OCI-LY1 (cell line): ENCODE measurements at regions not wholly inside any gene's neighbourhood (a gene's known extent, or its start where the extent isn't known, plus 50 kb on each side); places are given as distances from the start of the nearest gene placed in this dataset.

Experiments used
- H2AFZ ChIP-seq: fragments of 200-600 bp; sonication (generic), shearing (Covaris generic); 2 replicates; pipeline ENCODE4 v1.6.0; 2014; ENCODE audit warnings: antibody characterized with exemption, mild to moderate bottlenecking, low read length
- H3F3A ChIP-seq: fragments of 200-600 bp; sonication (generic), shearing (Covaris generic); 2 replicates; pipeline ENCODE4 v1.6.0; 2014; ENCODE audit warnings: mild to moderate bottlenecking, antibody characterized with exemption, low read length, moderate library complexity; ENCODE audit not compliant: insufficient read depth
- H3K27ac ChIP-seq: fragments of 200-600 bp; sonication (generic); 2 replicates; pipeline ENCODE4 v1.5.1; 2014; ENCODE audit warnings: low read length, mixed run types, mild to moderate bottlenecking, low read depth; ENCODE audit not compliant: poor library complexity, severe bottlenecking
- H3K27me3 ChIP-seq: fragments of 200-600 bp; sonication (generic); 2 replicates; pipeline ENCODE4 v1.6.0; 2014; ENCODE audit warnings: antibody characterized with exemption, mild to moderate bottlenecking, low read length, moderate library complexity; ENCODE audit not compliant: insufficient read depth
- H3K36me3 ChIP-seq: fragments of 200-600 bp; sonication (generic); 2 replicates; pipeline ENCODE4 v1.6.1; 2014; ENCODE audit warnings: mild to moderate bottlenecking, antibody characterized with exemption, low read length, moderate library complexity, mixed read lengths; ENCODE audit not compliant: insufficient read depth
- H3K4me1 ChIP-seq: fragments of 200-600 bp; sonication (generic); 2 replicates; pipeline ENCODE4 v1.5.1; 2014; ENCODE audit warnings: mild to moderate bottlenecking, low read length, moderate library complexity; ENCODE audit not compliant: insufficient read depth, severe bottlenecking
- H3K4me2 ChIP-seq: fragments of 200-600 bp; sonication (generic), shearing (Covaris generic); 2 replicates; pipeline ENCODE4 v1.6.1; 2014; ENCODE audit warnings: low read length
- H3K4me3 ChIP-seq: fragments of 200-600 bp; sonication (generic); 2 replicates; pipeline ENCODE4 v1.5.1; 2014; ENCODE audit warnings: low read length, low read depth, mild to moderate bottlenecking, mixed read lengths; ENCODE audit not compliant: poor library complexity, severe bottlenecking
- H3K79me2 ChIP-seq: fragments of 200-600 bp; shearing (Covaris generic); 2 replicates; pipeline ENCODE4 v1.6.1; 2016; ENCODE audit warnings: mixed run types, low read length, mixed read lengths; ENCODE audit not compliant: insufficient read depth
- H3K9ac ChIP-seq: fragments of 200-600 bp; sonication (generic), shearing (Covaris generic); 2 replicates; pipeline ENCODE4 v1.6.1; 2014; ENCODE audit warnings: mild to moderate bottlenecking, low read length, mixed read lengths
- H3K9me2 ChIP-seq: fragments of 200-600 bp; sonication (generic), shearing (Covaris generic); 2 replicates; pipeline ENCODE4 v1.6.1; 2014; ENCODE audit warnings: low read depth, mild to moderate bottlenecking, low read length, mixed read lengths
- H3K9me3 ChIP-seq: fragments of 200-600 bp; shearing (Covaris generic); 2 replicates; pipeline ENCODE4 v1.6.1; 2014; ENCODE audit warnings: low read length, mixed read lengths
- H4K20me1 ChIP-seq: fragments of 200-600 bp; sonication (generic), shearing (Covaris generic); 2 replicates; pipeline ENCODE4 v1.6.0; 2016; ENCODE audit warnings: mild to moderate bottlenecking, low read length; ENCODE audit not compliant: insufficient read depth
- CTCF ChIP-seq: fragments of 200-600 bp; sonication (generic), shearing (Covaris generic); IDR thresholded peaks from 2 replicates; pipeline ENCODE4 v1.5.1; 2017; ENCODE audit warnings: mild to moderate bottlenecking, antibody characterized with exemption, low read length, moderate library complexity, mixed read lengths
- EZH2 ChIP-seq: fragments of 200-600 bp; sonication (generic), shearing (Covaris generic); IDR thresholded peaks from 2 replicates; pipeline ENCODE4 v1.8.0; 2017; ENCODE audit warnings: borderline replicate concordance, mixed run types, mild to moderate bottlenecking, antibody characterized with exemption, low read length, moderate library complexity, mixed read lengths

GRCh38 chr11:28569106-28569505, 460.9 kb downstream of the METTL15 start:
- TF ChIP-seq CTCF, result no peak
- TF ChIP-seq EZH2, result no peak
- H3K36me3 ChIP-seq, result no peaks in the 10 kb centered on the region
- H3K27me3 ChIP-seq, result no peaks in the 10 kb centered on the region
- H3K4me3 ChIP-seq, result no peak overlapping the region
- H3K79me2 ChIP-seq, result no peaks in the 10 kb centered on the region
- H3K9me2 ChIP-seq, result no peaks in the 10 kb centered on the region
- H3F3A ChIP-seq, result no peaks in the 10 kb centered on the region
- no peak overlapping the region for H2AFZ ChIP-seq
- H3K4me1 ChIP-seq, result no peaks in the 10 kb centered on the region
- H3K9ac ChIP-seq, result no peak overlapping the region
- H4K20me1 ChIP-seq, result no peaks in the 10 kb centered on the region
- H3K27ac ChIP-seq, result no peak overlapping the region
- no peaks in the 10 kb centered on the region for H3K9me3 ChIP-seq
- no peak overlapping the region for H3K4me2 ChIP-seq

GRCh38 chr11:28566339-28567089, 458.3 kb downstream of the METTL15 start:
- no peaks in the 10 kb centered on the region for H3K79me2 ChIP-seq
- no peaks in the 10 kb centered on the region for H3K27me3 ChIP-seq
- no peaks in the 10 kb centered on the region for H3K4me1 ChIP-seq
- H4K20me1 ChIP-seq, result no peaks in the 10 kb centered on the region
- H3K4me3 ChIP-seq, result no peak overlapping the region
- no peak overlapping the region for H3K4me2 ChIP-seq
- H3K9ac ChIP-seq, result no peak overlapping the region
- H3K36me3 ChIP-seq, result no peaks in the 10 kb centered on the region
- no peaks in the 10 kb centered on the region for H3K9me2 ChIP-seq
- H3K27ac ChIP-seq, result no peak overlapping the region
- H3K9me3 ChIP-seq, result no peaks in the 10 kb centered on the region
- TF ChIP-seq CTCF, result no peak
- TF ChIP-seq EZH2, result no peak
- no peak overlapping the region for H2AFZ ChIP-seq
- H3F3A ChIP-seq, result no peaks in the 10 kb centered on the region

- Histone ChIP-seq H2AFZ (no peak overlapping the region), H3K9ac (no peak overlapping the region), H3K9me2 (no peaks in the 10 kb centered on the region), H3F3A (no peaks in the 10 kb centered on the region), H3K4me3 (no peak overlapping the region), H4K20me1 (no peaks in the 10 kb centered on the region), H3K27ac (no peak overlapping the region), H3K4me1 (no peaks in the 10 kb centered on the region), H3K36me3 (no peaks in the 10 kb centered on the region), H3K4me2 (no peak overlapping the region), H3K9me3 (no peaks in the 10 kb centered on the region), H3K79me2 (no peaks in the 10 kb centered on the region), H3K27me3 (no peaks in the 10 kb centered on the region)
- no peak for TF ChIP-seq EZH2
- no peak for TF ChIP-seq CTCF
These were observed 451.3 kb downstream of the METTL15 start for GRCh38 chr11:28559492-28559891.
